H9 (cell line): ENCODE measurements at regions not wholly inside any gene's neighbourhood (a gene's known extent, or its start where the extent isn't known, plus 50 kb on each side); places are given as distances from the start of the nearest gene placed in this dataset.

ENCODE experiments used
- DNase-seq: peaks from one replicate; pipeline ENCODE4 v3.0.0-alpha.2; 2017
- H2AFZ ChIP-seq: one replicate; pipeline ENCODE4 v1.6.1; 2013; ENCODE audit warnings: mild to moderate bottlenecking, low read length, control low read depth, moderate library complexity
- H2AK5ac ChIP-seq: 2 replicates; pipeline ENCODE4 v1.6.1; 2013; ENCODE audit warnings: low read length, control low read depth, mixed read lengths; ENCODE audit not compliant: insufficient read length
- H2BK120ac ChIP-seq: one replicate; pipeline ENCODE4 v1.6.1; 2013; ENCODE audit warnings: low read depth, mild to moderate bottlenecking, low read length, control low read depth, inconsistent platforms; ENCODE audit not compliant: poor library complexity, severe bottlenecking
- H2BK12ac ChIP-seq: 2 replicates; pipeline ENCODE4 v1.6.1; 2013; ENCODE audit warnings: low read length, control low read depth, mixed read lengths, low read depth; ENCODE audit not compliant: insufficient read length
- H2BK15ac ChIP-seq: 2 replicates; pipeline ENCODE4 v1.6.1; 2013; ENCODE audit warnings: low read depth, low read length, control low read depth
- H2BK20ac ChIP-seq: one replicate; pipeline ENCODE4 v1.6.1; 2013; ENCODE audit warnings: low read depth, mild to moderate bottlenecking, low read length, control low read depth, inconsistent platforms; ENCODE audit not compliant: poor library complexity, severe bottlenecking
- H2BK5ac ChIP-seq: 2 replicates; pipeline ENCODE4 v1.6.1; 2013; ENCODE audit warnings: low read length, control low read depth, mixed read lengths; ENCODE audit not compliant: insufficient read length
- H3K14ac ChIP-seq: 2 replicates; pipeline ENCODE4 v1.6.1; 2013; ENCODE audit warnings: low read length, control low read depth; ENCODE audit not compliant: insufficient read depth
- H3K18ac ChIP-seq: 2 replicates; pipeline ENCODE4 v1.6.1; 2013; ENCODE audit warnings: low read depth, mild to moderate bottlenecking, mixed read lengths, low read length, control low read depth; ENCODE audit not compliant: insufficient read length
- H3K23ac ChIP-seq: 2 replicates; pipeline ENCODE4 v1.6.1; 2013; ENCODE audit warnings: low read length, control low read depth, mixed read lengths, low read depth; ENCODE audit not compliant: insufficient read length
- H3K23me2 ChIP-seq: 2 replicates; pipeline ENCODE4 v1.6.1; 2013; ENCODE audit warnings: low read depth, mild to moderate bottlenecking, mixed read lengths, low read length, control low read depth; ENCODE audit not compliant: insufficient read length, poor library complexity, severe bottlenecking
- H3K27ac ChIP-seq: 2 replicates; pipeline ENCODE4 v1.5.1; 2013; ENCODE audit warnings: low read length, control low read depth, mixed read lengths, low read depth; ENCODE audit not compliant: insufficient read length
- H3K27me3 ChIP-seq: 2 replicates; pipeline ENCODE4 v1.6.1; 2013; ENCODE audit warnings: low read length, control low read depth, inconsistent platforms; ENCODE audit not compliant: insufficient read depth
- H3K4ac ChIP-seq: 2 replicates; pipeline ENCODE4 v1.6.1; 2013; ENCODE audit warnings: low read depth, mild to moderate bottlenecking, control low read depth, inconsistent platforms, low read length, moderate library complexity
- H3K4me1 ChIP-seq: 2 replicates; pipeline ENCODE4 v1.6.1; 2013; ENCODE audit warnings: low read length, control low read depth, inconsistent platforms; ENCODE audit not compliant: insufficient read depth
- H3K4me2 ChIP-seq: 2 replicates; pipeline ENCODE4 v1.6.1; 2013; ENCODE audit warnings: low read length, control low read depth, mixed read lengths; ENCODE audit not compliant: insufficient read length, insufficient read depth
- H3K56ac ChIP-seq: 2 replicates; pipeline ENCODE4 v1.6.1; 2013; ENCODE audit warnings: low read depth, mild to moderate bottlenecking, mixed read lengths, low read length, control low read depth; ENCODE audit not compliant: insufficient read length
- H3K79me1 ChIP-seq: 2 replicates; pipeline ENCODE4 v1.6.1; 2013; ENCODE audit warnings: low read depth, mild to moderate bottlenecking, moderate library complexity, low read length, control low read depth, inconsistent platforms; ENCODE audit not compliant: insufficient read depth, poor library complexity, severe bottlenecking
- H3K79me2 ChIP-seq: 2 replicates; pipeline ENCODE4 v1.6.1; 2013; ENCODE audit warnings: low read length, control low read depth, inconsistent platforms; ENCODE audit not compliant: insufficient read depth
- H3K9ac ChIP-seq: 2 replicates; pipeline ENCODE4 v1.6.1; 2013; ENCODE audit warnings: low read length, control low read depth, mixed read lengths; ENCODE audit not compliant: insufficient read length; ENCODE audit errors: extremely low read depth
- H3K9me3 ChIP-seq: one replicate; pipeline ENCODE4 v1.6.1; 2013; ENCODE audit warnings: low read depth, low read length, inconsistent platforms; ENCODE audit not compliant: control insufficient read depth
- H3T11ph ChIP-seq: one replicate; pipeline ENCODE4 v1.6.1; 2013; ENCODE audit warnings: mild to moderate bottlenecking, low read length, control low read depth, inconsistent platforms
- H4K20me1 ChIP-seq: one replicate; pipeline ENCODE4 v1.6.1; 2013; ENCODE audit not compliant: control insufficient read depth, insufficient read length, insufficient read depth
- H4K5ac ChIP-seq: 2 replicates; pipeline ENCODE4 v1.6.1; 2013; ENCODE audit warnings: low read depth, mild to moderate bottlenecking, mixed read lengths, low read length, control low read depth; ENCODE audit not compliant: insufficient read length
- H4K8ac ChIP-seq: replicated peaks from 2 replicates; pipeline ENCODE4 v1.6.1; 2013; ENCODE audit warnings: low read length, control low read depth, mixed read lengths, low read depth; ENCODE audit not compliant: insufficient read length
- H4K91ac ChIP-seq: 2 replicates; pipeline ENCODE4 v1.6.1; 2013; ENCODE audit warnings: low read depth, mild to moderate bottlenecking, moderate library complexity, mixed read lengths, low read length, control low read depth; ENCODE audit not compliant: insufficient read length
- H3K27ac Mint-ChIP-seq, 3 experiments: 2 replicates in 2 of 3; 3 replicates in 1 of 3; pipeline ENCODE4 v1.8.0; 2020 to 2021; ENCODE audit warnings: mixed read lengths in 3 of 3, mild to moderate bottlenecking in 1 of 3, moderate library complexity in 1 of 3
- H3K27me3 Mint-ChIP-seq: 2 replicates; pipeline ENCODE4 v1.8.0; 2021; ENCODE audit warnings: low read depth, mild to moderate bottlenecking, moderate library complexity, mixed read lengths
- H3K36me3 Mint-ChIP-seq, 3 experiments: 2 replicates in 2 of 3; 3 replicates in 1 of 3; pipeline ENCODE4 v1.8.0; 2020 to 2021; ENCODE audit warnings: low read depth in 3 of 3, mixed read lengths in 3 of 3; ENCODE audit not compliant: insufficient read depth in 1 of 3
- H3K4me1 Mint-ChIP-seq, 2 experiments: 2 replicates each; pipeline ENCODE4 v1.8.0; 2020; ENCODE audit warnings: mixed read lengths in 2 of 2
- H3K4me3 Mint-ChIP-seq, 2 experiments: 2 replicates in 1 of 2; 3 replicates in 1 of 2; pipeline ENCODE4 v1.8.0; 2020 to 2021; ENCODE audit warnings: mild to moderate bottlenecking in 2 of 2, mixed read lengths in 2 of 2, moderate library complexity in 1 of 2
- H3K9me3 Mint-ChIP-seq, 2 experiments: 2 replicates in 1 of 2; 3 replicates in 1 of 2; pipeline ENCODE4 v1.8.0; 2020; ENCODE audit warnings: mild to moderate bottlenecking in 2 of 2, mixed read lengths in 2 of 2, moderate library complexity in 1 of 2
- WGBS: extraction: QIAGEN DNeasy Blood & Tissue Kit; methylation state at CpG from one replicate; pipeline ENCODE4 v1.1.7; 2013; ENCODE audit warnings: missing lambda C conversion rate, low lambda C conversion rate, mixed read lengths; ENCODE audit not compliant: insufficient read length; ENCODE audit errors: extremely low coverage; 5-methylcytosine and 5-hydroxymethylcytosine counted together
- TF ChIP-seq, protein P1 (sequence below): fragments of 200-600 bp; sonication (generic); conservative IDR thresholded peaks from 3 replicates; pipeline ENCODE4 v1.8.0; 2021; ENCODE audit warnings: antibody characterized with exemption, mild to moderate bottlenecking

DNA sequence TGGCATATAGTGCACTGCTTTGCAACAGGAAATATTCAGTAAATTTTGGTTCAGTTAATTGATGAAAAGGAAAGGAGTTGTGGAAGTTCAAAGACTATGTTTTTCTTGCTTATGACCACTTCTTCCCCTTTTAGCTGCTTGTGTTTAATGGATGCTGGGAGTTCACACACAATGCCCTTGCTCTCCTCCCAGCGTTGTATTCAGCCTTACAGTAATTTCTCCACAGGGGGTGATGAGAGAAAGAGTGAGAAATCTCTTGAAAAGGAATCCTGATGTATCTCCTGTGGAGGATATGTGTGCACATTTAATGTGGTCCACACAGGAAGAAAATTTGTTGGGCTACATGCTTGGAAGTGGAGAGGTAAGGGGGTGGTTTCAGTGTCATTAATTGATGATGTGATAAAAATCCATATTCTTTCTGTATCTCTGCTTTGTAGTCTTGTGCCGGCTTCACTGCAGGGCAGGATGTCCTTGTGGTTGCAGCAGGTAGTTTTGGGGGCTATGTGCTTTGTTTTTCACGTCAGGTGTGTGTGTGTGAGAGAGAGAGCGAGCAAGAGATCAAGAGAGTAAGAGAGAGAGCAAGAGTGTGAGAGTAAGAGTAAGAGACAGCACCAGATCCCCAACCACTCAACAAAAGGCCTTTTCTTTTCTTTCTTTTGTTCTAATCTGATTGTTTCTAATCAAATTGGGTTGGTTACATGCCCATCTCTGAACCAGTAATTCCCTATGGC is 204.4 kb downstream of the RWDD3 start:
- Histone ChIP-seq H2BK20ac (no peak overlapping the region), H4K5ac (no peak overlapping the region), H3K18ac (no peak overlapping the region), H3K4ac (no peak overlapping the region), H4K20me1 (no peaks in the 10 kb centered on the region), H3K9me3 (no peaks in the 10 kb centered on the region), H2AK5ac (no peak overlapping the region), H3K56ac (no peak overlapping the region), H3K9ac (no peak overlapping the region), H2BK120ac (no peak overlapping the region), H2BK15ac (no peak overlapping the region), H4K8ac (no peak overlapping the region), H3T11ph (no peak overlapping the region), H2AFZ (no peak overlapping the region), H3K4me1 (peaks cover 7% of the 10 kb centered on the region), H2BK12ac (no peak overlapping the region), H2BK5ac (no peak overlapping the region), H4K91ac (no peak overlapping the region), H3K27ac (no peak overlapping the region), H3K27me3 (no peaks in the 10 kb centered on the region), H3K23me2 (no peaks in the 10 kb centered on the region), H3K4me2 (no peak overlapping the region), H3K79me2 (no peaks in the 10 kb centered on the region), H3K79me1 (no peaks in the 10 kb centered on the region), H3K23ac (no peak overlapping the region), H3K14ac (no peak overlapping the region)
- H3K9me3 Mint-ChIP-seq: no peaks in the 10 kb centered on the region
- H3K36me3 Mint-ChIP-seq: no peaks in the 10 kb centered on the region
- no peak for DNase-seq
- H3K4me3 Mint-ChIP-seq: no peak overlapping the region
- TF ChIP-seq, protein P1, sequence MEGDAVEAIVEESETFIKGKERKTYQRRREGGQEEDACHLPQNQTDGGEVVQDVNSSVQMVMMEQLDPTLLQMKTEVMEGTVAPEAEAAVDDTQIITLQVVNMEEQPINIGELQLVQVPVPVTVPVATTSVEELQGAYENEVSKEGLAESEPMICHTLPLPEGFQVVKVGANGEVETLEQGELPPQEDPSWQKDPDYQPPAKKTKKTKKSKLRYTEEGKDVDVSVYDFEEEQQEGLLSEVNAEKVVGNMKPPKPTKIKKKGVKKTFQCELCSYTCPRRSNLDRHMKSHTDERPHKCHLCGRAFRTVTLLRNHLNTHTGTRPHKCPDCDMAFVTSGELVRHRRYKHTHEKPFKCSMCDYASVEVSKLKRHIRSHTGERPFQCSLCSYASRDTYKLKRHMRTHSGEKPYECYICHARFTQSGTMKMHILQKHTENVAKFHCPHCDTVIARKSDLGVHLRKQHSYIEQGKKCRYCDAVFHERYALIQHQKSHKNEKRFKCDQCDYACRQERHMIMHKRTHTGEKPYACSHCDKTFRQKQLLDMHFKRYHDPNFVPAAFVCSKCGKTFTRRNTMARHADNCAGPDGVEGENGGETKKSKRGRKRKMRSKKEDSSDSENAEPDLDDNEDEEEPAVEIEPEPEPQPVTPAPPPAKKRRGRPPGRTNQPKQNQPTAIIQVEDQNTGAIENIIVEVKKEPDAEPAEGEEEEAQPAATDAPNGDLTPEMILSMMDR: no peak
- no peaks in the 10 kb centered on the region for H3K27me3 Mint-ChIP-seq
- WGBS: no CpG with 5 or more reads among the region's 4 CpGs
- peak overlapping the region; percentile 8 to 74 (median 15); a peak in 6 of 7 replicates for H3K27ac Mint-ChIP-seq
- H3K4me1 Mint-ChIP-seq: peaks cover 29% of the 10 kb centered on the region in 2 experiments
